Chondrocyte (in vitro differentiated cells): ENCODE measurements at regions not wholly inside any gene's neighbourhood (a gene's known extent, or its start where the extent isn't known, plus 50 kb on each side); places are given as distances from the start of the nearest gene placed in this dataset.
"Not testable (repeated sequence)": the region's sequence is repeated elsewhere in the genome, so short reads cannot be mapped to it uniquely, and the experiment has no call there.

Source experiments
- DNase-seq: peaks from one replicate; pipeline ENCODE4 v3.0.0; 2021; ENCODE audit warnings: mixed read lengths, low spot score
- H3K27ac Mint-ChIP-seq: one replicate; pipeline ENCODE4 v1.8.0; 2021; ENCODE audit warnings: mild to moderate bottlenecking, moderate library complexity, mixed read lengths; ENCODE audit not compliant: unreplicated experiment
- H3K27me3 Mint-ChIP-seq: 2 replicates; pipeline ENCODE4 v1.8.0; 2021; ENCODE audit warnings: low read depth, mixed read lengths
- H3K36me3 Mint-ChIP-seq: 2 replicates; pipeline ENCODE4 v1.8.0; 2021; ENCODE audit warnings: low read depth, mixed read lengths
- H3K4me1 Mint-ChIP-seq: 2 replicates; pipeline ENCODE4 v1.8.0; 2021; ENCODE audit warnings: low read depth, mild to moderate bottlenecking, mixed read lengths
- H3K4me3 Mint-ChIP-seq: one replicate; pipeline ENCODE4 v1.8.0; 2021; ENCODE audit warnings: mild to moderate bottlenecking, moderate library complexity, mixed read lengths; ENCODE audit not compliant: unreplicated experiment
- H3K9me3 Mint-ChIP-seq: 2 replicates; pipeline ENCODE4 v1.8.0; 2021; ENCODE audit warnings: low read depth, mixed read lengths
- TF ChIP-seq, protein P1 (sequence below): fragments of 200-600 bp; sonication (generic); IDR thresholded peaks from 2 replicates; pipeline ENCODE4 v1.5.0; 2021; ENCODE audit warnings: antibody characterized with exemption, mild to moderate bottlenecking, moderate library complexity

DNA sequence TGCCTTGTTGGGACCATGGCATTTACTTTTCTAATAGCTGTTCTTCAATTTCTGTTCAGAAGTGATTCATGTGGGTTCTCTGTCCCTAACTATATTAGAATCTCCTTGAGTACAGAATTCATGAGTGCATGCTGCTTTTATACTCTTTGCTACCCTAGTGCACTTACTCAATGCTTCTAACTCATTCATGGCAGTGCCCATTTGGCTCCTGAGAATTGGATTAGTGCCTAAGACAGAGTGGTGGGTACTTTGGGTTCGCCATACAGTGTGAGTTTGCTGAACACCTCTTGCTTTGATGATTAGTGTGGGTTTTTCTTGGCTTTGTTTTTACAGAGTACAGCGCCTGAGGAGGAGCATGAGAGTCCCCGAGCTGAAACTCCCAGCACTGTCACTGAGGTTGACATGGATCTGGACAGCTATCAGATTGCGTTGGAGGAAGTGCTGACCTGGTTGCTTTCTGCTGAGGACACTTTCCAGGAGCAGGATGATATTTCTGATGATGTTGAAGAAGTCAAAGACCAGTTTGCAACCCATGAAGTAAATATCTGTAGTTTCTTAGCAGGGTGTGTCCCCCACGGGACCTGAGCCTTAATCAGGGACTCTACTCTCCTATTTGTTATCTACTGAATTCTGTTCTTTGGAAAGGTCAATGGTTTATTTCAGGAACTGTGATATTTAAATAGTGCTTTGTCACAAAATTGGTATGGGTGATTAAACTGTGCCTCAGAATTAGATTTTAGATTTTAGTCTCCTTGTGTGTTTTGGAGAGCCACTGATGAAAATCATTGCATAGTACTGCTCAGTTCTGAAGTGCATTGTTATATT, 150.7 kb downstream of the UTRN start:
- Mint-ChIP-seq H3K9me3 (peaks cover 3% of the 10 kb centered on the region), H3K27ac (no peak overlapping the region), H3K4me1 (peaks cover 9% of the 10 kb centered on the region), H3K27me3 (no peaks in the 10 kb centered on the region), H3K36me3 (peaks cover 45% of the 10 kb centered on the region), H3K4me3 (no peak overlapping the region)
- TF ChIP-seq, protein P1, sequence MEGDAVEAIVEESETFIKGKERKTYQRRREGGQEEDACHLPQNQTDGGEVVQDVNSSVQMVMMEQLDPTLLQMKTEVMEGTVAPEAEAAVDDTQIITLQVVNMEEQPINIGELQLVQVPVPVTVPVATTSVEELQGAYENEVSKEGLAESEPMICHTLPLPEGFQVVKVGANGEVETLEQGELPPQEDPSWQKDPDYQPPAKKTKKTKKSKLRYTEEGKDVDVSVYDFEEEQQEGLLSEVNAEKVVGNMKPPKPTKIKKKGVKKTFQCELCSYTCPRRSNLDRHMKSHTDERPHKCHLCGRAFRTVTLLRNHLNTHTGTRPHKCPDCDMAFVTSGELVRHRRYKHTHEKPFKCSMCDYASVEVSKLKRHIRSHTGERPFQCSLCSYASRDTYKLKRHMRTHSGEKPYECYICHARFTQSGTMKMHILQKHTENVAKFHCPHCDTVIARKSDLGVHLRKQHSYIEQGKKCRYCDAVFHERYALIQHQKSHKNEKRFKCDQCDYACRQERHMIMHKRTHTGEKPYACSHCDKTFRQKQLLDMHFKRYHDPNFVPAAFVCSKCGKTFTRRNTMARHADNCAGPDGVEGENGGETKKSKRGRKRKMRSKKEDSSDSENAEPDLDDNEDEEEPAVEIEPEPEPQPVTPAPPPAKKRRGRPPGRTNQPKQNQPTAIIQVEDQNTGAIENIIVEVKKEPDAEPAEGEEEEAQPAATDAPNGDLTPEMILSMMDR: no peak
- no peak for DNase-seq

DNA sequence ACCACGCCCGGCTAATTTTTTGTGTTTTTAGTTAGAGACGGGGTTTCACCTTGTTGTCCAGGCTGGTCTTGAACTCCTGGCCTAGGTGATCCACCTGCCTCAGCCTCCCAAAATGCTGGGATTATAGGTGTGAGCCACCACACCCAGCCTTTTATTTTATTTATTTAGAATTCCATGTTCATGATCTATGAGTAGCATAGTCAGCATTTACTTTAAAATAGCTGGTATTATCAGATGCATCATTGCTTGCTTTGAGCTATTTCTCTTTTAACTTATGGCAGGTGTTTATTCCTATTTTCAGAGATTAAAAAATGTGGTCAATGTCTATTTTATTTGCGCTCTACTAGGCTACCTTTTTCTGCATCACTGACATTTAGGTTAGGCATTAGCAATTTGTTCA, 152.0 kb downstream of the UTRN start:
- H3K27ac Mint-ChIP-seq: no peak overlapping the region
- TF ChIP-seq, protein P1: no peak
- H3K4me1 Mint-ChIP-seq: peaks cover 9% of the 10 kb centered on the region

DNA sequence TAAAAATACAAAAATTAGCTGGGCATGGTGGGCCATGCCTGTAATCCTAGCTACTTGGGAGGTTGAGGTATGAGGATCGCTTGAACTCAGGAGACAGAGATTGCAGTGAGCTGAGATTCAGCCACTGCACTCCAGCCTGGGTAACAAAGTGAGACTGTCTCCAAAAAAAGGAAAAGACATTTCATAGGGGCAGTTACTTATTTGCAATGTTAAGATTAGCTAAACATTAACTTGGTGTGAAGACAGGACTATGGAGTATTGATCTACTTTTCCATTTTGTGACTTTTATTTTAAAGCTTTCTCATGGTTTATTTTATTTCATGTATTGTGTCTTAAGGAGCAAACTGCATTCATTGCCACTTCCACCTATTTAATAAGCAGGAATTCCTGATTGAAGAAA, 153.0 kb downstream of the UTRN start:
- H3K9me3 Mint-ChIP-seq: peaks cover 14% of the 10 kb centered on the region
- H3K36me3 Mint-ChIP-seq: peaks cover 58% of the 10 kb centered on the region
- no peak for DNase-seq
- no peak overlapping the region for H3K4me3 Mint-ChIP-seq
- TF ChIP-seq, protein P1: no peak
- H3K4me1 Mint-ChIP-seq: peaks cover 9% of the 10 kb centered on the region
- H3K27ac Mint-ChIP-seq: no peak overlapping the region
- H3K27me3 Mint-ChIP-seq: no peaks in the 10 kb centered on the region

More for the DNA sequence above, 152.0 kb downstream of the UTRN start:
- DNase-seq: no peak
- Mint-ChIP-seq H3K27me3 (no peaks in the 10 kb centered on the region), H3K36me3 (peaks cover 56% of the 10 kb centered on the region), H3K9me3 (peaks cover 11% of the 10 kb centered on the region), H3K4me3 (no peak overlapping the region)

- DNase-seq: no peak
- TF ChIP-seq, protein P1: no peak
- peaks cover 58% of the 10 kb centered on the region for H3K36me3 Mint-ChIP-seq
- peaks cover 9% of the 10 kb centered on the region for H3K4me1 Mint-ChIP-seq
- no peaks in the 10 kb centered on the region for H3K27me3 Mint-ChIP-seq
- no peak overlapping the region for H3K27ac Mint-ChIP-seq
- H3K9me3 Mint-ChIP-seq: peaks cover 14% of the 10 kb centered on the region
- no peak overlapping the region for H3K4me3 Mint-ChIP-seq
Observed at GRCh38 chr6:144439016-144439415, 153.9 kb downstream of the UTRN start.

DNA sequence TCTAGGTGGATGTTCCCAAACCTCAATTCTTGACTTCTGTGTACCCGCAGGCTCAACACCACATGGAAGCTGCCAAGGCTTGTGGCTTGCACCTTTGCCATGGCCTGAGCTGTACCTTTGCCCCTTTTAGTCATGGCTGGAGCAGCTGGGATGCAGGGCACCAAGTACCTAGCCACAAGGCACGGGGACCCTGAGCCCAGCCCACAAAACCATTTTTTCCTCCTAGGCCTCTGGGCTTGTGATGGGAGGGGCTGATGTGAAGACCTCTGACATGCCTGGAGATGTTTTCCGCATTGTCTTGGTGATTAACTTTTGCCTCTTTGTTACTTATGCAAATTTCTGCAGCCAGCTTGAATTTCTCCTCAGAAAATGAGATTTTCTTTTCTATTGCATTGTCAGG, 156.7 kb downstream of the UTRN start:
- not testable (repeated sequence) for H3K4me3 Mint-ChIP-seq, H3K27ac Mint-ChIP-seq, DNase-seq, H3K4me1 Mint-ChIP-seq, H3K27me3 Mint-ChIP-seq
- Mint-ChIP-seq H3K9me3 (peaks cover 14% of the 10 kb centered on the region), H3K36me3 (peaks cover 49% of the 10 kb centered on the region)

- H3K4me1 Mint-ChIP-seq: peaks cover 4% of the 10 kb centered on the region
- H3K27me3 Mint-ChIP-seq: no peaks in the 10 kb centered on the region
- peaks cover 14% of the 10 kb centered on the region for H3K9me3 Mint-ChIP-seq
- TF ChIP-seq, protein P1: no peak
- no peak overlapping the region for H3K27ac Mint-ChIP-seq
- no peak for DNase-seq
- no peak overlapping the region for H3K4me3 Mint-ChIP-seq
- H3K36me3 Mint-ChIP-seq: peaks cover 46% of the 10 kb centered on the region
Observed at GRCh38 chr6:144443157-144443556, 158.0 kb downstream of the UTRN start.
